ENCODE measurements at regions not wholly inside any gene's neighbourhood (a gene's known extent, or its start where the extent isn't known, plus 50 kb on each side); places are given as distances from the start of the nearest gene placed in this dataset.

- WGBS, 2 experiments (ENCODE audit: insufficient coverage in 2 of 2) = 80 to 94% methylated on average over 3 to 5 of the region's 6 CpGs
- no peaks in the 10 kb centered on the region for H3K9me3 ChIP-seq (ENCODE audit: control insufficient read depth, low read length)
- H3K27ac ChIP-seq (ENCODE audit: low read depth, low read length, severe bottlenecking) = no peak overlapping the region
- H3K4me3 ChIP-seq (ENCODE audit: extremely low read depth, insufficient read depth, low read length, poor library complexity, severe bottlenecking) = no peak overlapping the region
- peaks cover 18% of the 10 kb centered on the region for H3K4me1 ChIP-seq (ENCODE audit: control insufficient read depth, insufficient read depth, low read length, poor library complexity, severe bottlenecking)
- no peaks in the 10 kb centered on the region for H3K36me3 ChIP-seq (ENCODE audit: control insufficient read depth, insufficient read depth, low read length)
Measured at GRCh38 chr2:64769392-64770044, 115.8 kb upstream of the SERTAD2 start.

- Histone ChIP-seq H3K4me3 (ENCODE audit: extremely low read depth, insufficient read depth, low read length, poor library complexity, severe bottlenecking) (no peak overlapping the region), H3K9me3 (ENCODE audit: control insufficient read depth, low read length) (peaks cover 6% of the 10 kb centered on the region), H3K4me1 (ENCODE audit: control insufficient read depth, insufficient read depth, low read length, poor library complexity, severe bottlenecking) (peaks cover 18% of the 10 kb centered on the region), H3K27ac (ENCODE audit: low read depth, low read length, severe bottlenecking) (no peak overlapping the region), H3K36me3 (ENCODE audit: control insufficient read depth, insufficient read depth, low read length) (no peaks in the 10 kb centered on the region)
- WGBS, 2 experiments (ENCODE audit: insufficient coverage in 2 of 2) = 61 to 79% methylated on average over 2 of the region's 2 CpGs
Measured at GRCh38 chr2:64770137-64770780, 116.5 kb upstream of the SERTAD2 start.

- H3K4me1 ChIP-seq (ENCODE audit: control insufficient read depth, insufficient read depth, low read length, poor library complexity, severe bottlenecking) = peaks cover 18% of the 10 kb centered on the region
- H3K9me3 ChIP-seq (ENCODE audit: control insufficient read depth, low read length) = peaks cover 11% of the 10 kb centered on the region
- 84 to 87% methylated on average over 4 to 5 of the region's 5 CpGs for WGBS, 2 experiments (ENCODE audit: insufficient coverage in 2 of 2)
- H3K4me3 ChIP-seq (ENCODE audit: extremely low read depth, insufficient read depth, low read length, poor library complexity, severe bottlenecking) = no peak overlapping the region
- H3K36me3 ChIP-seq (ENCODE audit: control insufficient read depth, insufficient read depth, low read length) = no peaks in the 10 kb centered on the region
- no peak overlapping the region for H3K27ac ChIP-seq (ENCODE audit: low read depth, low read length, severe bottlenecking)
Measured at GRCh38 chr2:64770781-64771334, 117.1 kb upstream of the SERTAD2 start.

- Histone ChIP-seq H3K4me1 (ENCODE audit: control insufficient read depth, insufficient read depth, low read length, poor library complexity, severe bottlenecking) (peaks cover 18% of the 10 kb centered on the region), H3K27ac (ENCODE audit: low read depth, low read length, severe bottlenecking) (no peak overlapping the region), H3K4me3 (ENCODE audit: extremely low read depth, insufficient read depth, low read length, poor library complexity, severe bottlenecking) (no peak overlapping the region), H3K36me3 (ENCODE audit: control insufficient read depth, insufficient read depth, low read length) (no peaks in the 10 kb centered on the region), H3K9me3 (ENCODE audit: control insufficient read depth, low read length) (peaks cover 11% of the 10 kb centered on the region)
- 100% methylated on average over 1 of the region's 1 CpG; no CpG with 5 or more reads in 1 of the 2 experiments for WGBS, 2 experiments (ENCODE audit: insufficient coverage in 2 of 2)
Measured at GRCh38 chr2:64771737-64772136, 118.0 kb upstream of the SERTAD2 start.

GRCh38 chr2:64773461-64774118 lies 119.9 kb upstream of the SERTAD2 start:
- Histone ChIP-seq H3K27ac (ENCODE audit: low read depth, low read length, severe bottlenecking) (no peak overlapping the region), H3K4me3 (ENCODE audit: extremely low read depth, insufficient read depth, low read length, poor library complexity, severe bottlenecking) (no peak overlapping the region)
- WGBS, 2 experiments (ENCODE audit: insufficient coverage in 2 of 2) = 87 to 92% methylated on average over 11 to 12 of the region's 12 CpGs

GRCh38 chr2:64777841-64778240 lies 124.1 kb upstream of the SERTAD2 start:
- peaks cover 13% of the 10 kb centered on the region for H3K4me1 ChIP-seq (ENCODE audit: control insufficient read depth, insufficient read depth, low read length, poor library complexity, severe bottlenecking)
- peaks cover 11% of the 10 kb centered on the region for H3K9me3 ChIP-seq (ENCODE audit: control insufficient read depth, low read length)
- no peaks in the 10 kb centered on the region for H3K36me3 ChIP-seq (ENCODE audit: control insufficient read depth, insufficient read depth, low read length)
- no peak overlapping the region for H3K27ac ChIP-seq (ENCODE audit: low read depth, low read length, severe bottlenecking)
- no peak overlapping the region for H3K4me3 ChIP-seq (ENCODE audit: extremely low read depth, insufficient read depth, low read length, poor library complexity, severe bottlenecking)
- 80% methylated on average over 1 of the region's 3 CpGs; no CpG with 5 or more reads in 1 of the 2 experiments for WGBS, 2 experiments (ENCODE audit: insufficient coverage in 2 of 2)

More at GRCh38 chr2:64773461-64774118, 119.9 kb upstream of the SERTAD2 start:
- Histone ChIP-seq H3K4me1 (ENCODE audit: control insufficient read depth, insufficient read depth, low read length, poor library complexity, severe bottlenecking) (peaks cover 16% of the 10 kb centered on the region), H3K36me3 (ENCODE audit: control insufficient read depth, insufficient read depth, low read length) (no peaks in the 10 kb centered on the region), H3K9me3 (ENCODE audit: control insufficient read depth, low read length) (peaks cover 11% of the 10 kb centered on the region)

- peaks cover 11% of the 10 kb centered on the region for H3K9me3 ChIP-seq (ENCODE audit: control insufficient read depth, low read length)
- H3K4me3 ChIP-seq (ENCODE audit: extremely low read depth, insufficient read depth, low read length, poor library complexity, severe bottlenecking) = no peak overlapping the region
- H3K36me3 ChIP-seq (ENCODE audit: control insufficient read depth, insufficient read depth, low read length) = no peaks in the 10 kb centered on the region
- H3K27ac ChIP-seq (ENCODE audit: low read depth, low read length, severe bottlenecking) = peak overlapping the region; percentile 58
- H3K4me1 ChIP-seq (ENCODE audit: control insufficient read depth, insufficient read depth, low read length, poor library complexity, severe bottlenecking) = peaks cover 13% of the 10 kb centered on the region
- WGBS, 2 experiments (ENCODE audit: insufficient coverage in 2 of 2) = 88 to 91% methylated on average over 3 to 4 of the region's 5 CpGs
Measured at GRCh38 chr2:64779117-64779690, 125.5 kb upstream of the SERTAD2 start.

- Histone ChIP-seq H3K4me1 (ENCODE audit: control insufficient read depth, insufficient read depth, low read length, poor library complexity, severe bottlenecking) (peaks cover 13% of the 10 kb centered on the region), H3K9me3 (ENCODE audit: control insufficient read depth, low read length) (peaks cover 7% of the 10 kb centered on the region), H3K4me3 (ENCODE audit: extremely low read depth, insufficient read depth, low read length, poor library complexity, severe bottlenecking) (no peak overlapping the region), H3K27ac (ENCODE audit: low read depth, low read length, severe bottlenecking) (no peak overlapping the region), H3K36me3 (ENCODE audit: control insufficient read depth, insufficient read depth, low read length) (no peaks in the 10 kb centered on the region)
- WGBS, 2 experiments (ENCODE audit: insufficient coverage in 2 of 2) = 88 to 92% methylated on average over 6 of the region's 6 CpGs
Measured at GRCh38 chr2:64780041-64780440, 126.3 kb upstream of the SERTAD2 start.

- Histone ChIP-seq H3K4me3 (ENCODE audit: extremely low read depth, insufficient read depth, low read length, poor library complexity, severe bottlenecking) (no peak overlapping the region), H3K4me1 (ENCODE audit: control insufficient read depth, insufficient read depth, low read length, poor library complexity, severe bottlenecking) (peaks cover 13% of the 10 kb centered on the region), H3K9me3 (ENCODE audit: control insufficient read depth, low read length) (no peaks in the 10 kb centered on the region), H3K36me3 (ENCODE audit: control insufficient read depth, insufficient read depth, low read length) (no peaks in the 10 kb centered on the region), H3K27ac (ENCODE audit: low read depth, low read length, severe bottlenecking) (no peak overlapping the region)
- 100% methylated on average over 1 of the region's 2 CpGs; no CpG with 5 or more reads in 1 of the 2 experiments for WGBS, 2 experiments (ENCODE audit: insufficient coverage in 2 of 2)
Measured at GRCh38 chr2:64781711-64782390, 128.1 kb upstream of the SERTAD2 start.

Measured in mesodermal cell (in vitro differentiated cells).